ENCODE measurements at regions not wholly inside any gene's neighbourhood (a gene's known extent, or its start where the extent isn't known, plus 50 kb on each side); places are given as distances from the start of the nearest gene placed in this dataset.

GRCh38 chr12:127642208-127642607, 624.8 kb upstream of the TMEM132C start:
- ATAC-seq = no peak
- intact Hi-C loops (cut with DNase I) = no loop called here

GRCh38 chr12:127648321-127648720, 618.6 kb upstream of the TMEM132C start:
- DNase-seq (no peak), ATAC-seq (no peak)
- intact Hi-C loops (cut with DNase I) = no loop called here

More at GRCh38 chr12:127642208-127642607, 624.8 kb upstream of the TMEM132C start:
- DNase-seq = no peak

- no peak for ATAC-seq
- intact Hi-C loops (cut with DNase I) = no loop called here
Observed at GRCh38 chr12:127649961-127650360, 617.0 kb upstream of the TMEM132C start.

GRCh38 chr12:127650626-127651025, 616.3 kb upstream of the TMEM132C start:
- intact Hi-C loops (cut with DNase I) = no loop called here
- no peak for ATAC-seq
- no peak for DNase-seq

More at GRCh38 chr12:127649961-127650360, 617.0 kb upstream of the TMEM132C start:
- no peak for DNase-seq

GRCh38 chr12:127652281-127652680, 614.7 kb upstream of the TMEM132C start:
- intact Hi-C loops (cut with DNase I) = no loop called here
- no peak for DNase-seq
- ATAC-seq = no peak

- ATAC-seq (no peak), DNase-seq (no peak)
Observed at GRCh38 chr12:127654383-127654985, 612.5 kb upstream of the TMEM132C start.

GRCh38 chr12:127655691-127656090, 611.3 kb upstream of the TMEM132C start:
- no peak for ATAC-seq
- no peak for DNase-seq
- intact Hi-C loops (cut with DNase I) = no loop called here

More at GRCh38 chr12:127654383-127654985, 612.5 kb upstream of the TMEM132C start:
- intact Hi-C loops (cut with DNase I) = no loop called here

GRCh38 chr12:127656266-127656665, 610.7 kb upstream of the TMEM132C start:
- intact Hi-C loops (cut with DNase I) = no loop called here
- no peak for ATAC-seq

GRCh38 chr12:127657036-127657435, 609.9 kb upstream of the TMEM132C start:
- DNase-seq (no peak), ATAC-seq (no peak)
- intact Hi-C loops (cut with DNase I) = no loop called here

More at GRCh38 chr12:127656266-127656665, 610.7 kb upstream of the TMEM132C start:
- DNase-seq = no peak

- DNase-seq (no peak), ATAC-seq (no peak)
- intact Hi-C loops (cut with DNase I) = no loop called here
Observed at GRCh38 chr12:127660961-127661360, 606.0 kb upstream of the TMEM132C start.

GRCh38 chr12:127663716-127664115, 603.3 kb upstream of the TMEM132C start:
- intact Hi-C loops (cut with DNase I) = no loop called here
- no peak for DNase-seq
- no peak for ATAC-seq

- intact Hi-C loops (cut with DNase I) = no loop called here
- no peak for ATAC-seq
- DNase-seq = no peak
Observed at GRCh38 chr12:127664901-127665300, 602.1 kb upstream of the TMEM132C start.

- ATAC-seq = no peak
- intact Hi-C loops (cut with DNase I) = no loop called here
- no peak for DNase-seq
Observed at GRCh38 chr12:127667131-127667685, 599.8 kb upstream of the TMEM132C start.

GRCh38 chr12:127670294-127670693, 596.7 kb upstream of the TMEM132C start:
- intact Hi-C loops (cut with DNase I) = loop anchor here in 1 of 2 donors (10.0 kb wide), 2 partner anchors 405 to 565 kb away; no protein-coding TSS in a partner anchor
- DNase-seq (no peak), ATAC-seq (no peak)

- no peak for DNase-seq
- intact Hi-C loops (cut with DNase I) = loop anchor here in 1 of 2 donors (10.0 kb wide), 2 partner anchors 404 to 566 kb away; no protein-coding TSS in a partner anchor
- no peak for ATAC-seq
Observed at GRCh38 chr12:127670796-127671195, 596.2 kb upstream of the TMEM132C start.

- no peak for DNase-seq
- intact Hi-C loops (cut with DNase I) = loop anchor here in 1 of 2 donors (5.0 to 10.0 kb wide), 3 partner anchors 246 to 571 kb away; no protein-coding TSS in a partner anchor
- ATAC-seq = no peak
Observed at GRCh38 chr12:127675936-127676335, 591.0 kb upstream of the TMEM132C start.

- DNase-seq = peak; percentile 74
Observed at GRCh38 chr12:127677537-127678131, 589.3 kb upstream of the TMEM132C start.

GRCh38 chr12:127678945-127679344, 588.0 kb upstream of the TMEM132C start:
- DNase-seq = no peak
- intact Hi-C loops (cut with DNase I) = loop anchor here in 1 of 2 donors (5.0 to 10.0 kb wide), 3 partner anchors 243 to 574 kb away; no protein-coding TSS in a partner anchor
- no peak for ATAC-seq

More at GRCh38 chr12:127677537-127678131, 589.3 kb upstream of the TMEM132C start:
- intact Hi-C loops (cut with DNase I) = loop anchor here in 1 of 2 donors (5.0 to 10.0 kb wide), 3 partner anchors 245 to 573 kb away; no protein-coding TSS in a partner anchor
- peak; percentile 61 to 87 for ATAC-seq

- no peak for ATAC-seq
- intact Hi-C loops (cut with DNase I) = no loop called here
- DNase-seq = no peak
Observed at GRCh38 chr12:127680516-127680915, 586.5 kb upstream of the TMEM132C start.

- ATAC-seq (no peak), DNase-seq (no peak)
- intact Hi-C loops (cut with DNase I) = no loop called here
Observed at GRCh38 chr12:127681151-127681754, 585.7 kb upstream of the TMEM132C start.
